DMS53 (cell line): ENCODE measurements at regions not wholly inside any gene's neighbourhood (a gene's known extent, or its start where the extent isn't known, plus 50 kb on each side); places are given as distances from the start of the nearest gene placed in this dataset.
"Not testable (repeated sequence)": the region's sequence is repeated elsewhere in the genome, so short reads cannot be mapped to it uniquely, and the experiment has no call there.

ENCODE experiments used
- DNase-seq: peaks from one replicate; lab custom pipeline; 2025; lab: John Stamatoyannopoulos, UW

GRCh38 chr4:9505341-9505740 lies 61.1 kb downstream of the DEFB131A start:
- not testable (repeated sequence) for DNase-seq

- not testable (repeated sequence) for DNase-seq
These were observed 62.5 kb downstream of the DEFB131A start for GRCh38 chr4:9506672-9507071.

- not testable (repeated sequence) for DNase-seq
These were observed 68.7 kb downstream of the DEFB131A start for GRCh38 chr4:9512941-9513340.

GRCh38 chr4:9519631-9520030 lies 75.4 kb downstream of the DEFB131A start:
- not testable (repeated sequence) for DNase-seq

GRCh38 chr4:9522903-9523302 lies 78.7 kb downstream of the DEFB131A start:
- not testable (repeated sequence) for DNase-seq

GRCh38 chr4:9524406-9524805 lies 80.2 kb downstream of the DEFB131A start:
- not testable (repeated sequence) for DNase-seq

GRCh38 chr4:9532134-9532862 lies 88.1 kb downstream of the DEFB131A start:
- peak; percentile 31 for DNase-seq

- not testable (repeated sequence) for DNase-seq
These were observed 88.6 kb downstream of the DEFB131A start for GRCh38 chr4:9532863-9533192.

- DNase-seq, result not testable (repeated sequence)
These were observed 92.9 kb downstream of the DEFB131A start for GRCh38 chr4:9537101-9537500.

GRCh38 chr4:9539939-9540520 lies 95.8 kb downstream of the DEFB131A start:
- DNase-seq, result not testable (repeated sequence)

GRCh38 chr4:9541388-9541915 lies 97.2 kb downstream of the DEFB131A start:
- DNase-seq, result not testable (repeated sequence)

- not testable (repeated sequence) for DNase-seq
These were observed 100.6 kb downstream of the DEFB131A start for GRCh38 chr4:9544851-9545250.

GRCh38 chr4:9547470-9547869 lies 103.3 kb downstream of the DEFB131A start:
- not testable (repeated sequence) for DNase-seq

GRCh38 chr4:9556076-9556475 lies 111.9 kb downstream of the DEFB131A start:
- not testable (repeated sequence) for DNase-seq

- DNase-seq, result peak; percentile 6
These were observed 133.7 kb downstream of the DEFB131A start for GRCh38 chr4:9577869-9578268.

GRCh38 chr4:9582880-9583279 lies 138.7 kb downstream of the DEFB131A start:
- not testable (repeated sequence) for DNase-seq

- no peak for DNase-seq
These were observed 147.8 kb downstream of the DEFB131A start for GRCh38 chr4:9592010-9592409.

- DNase-seq, result no peak
These were observed 150.7 kb downstream of the DEFB131A start for GRCh38 chr4:9594948-9595347.

GRCh38 chr4:9595531-9595930 lies 151.3 kb downstream of the DEFB131A start:
- not testable (repeated sequence) for DNase-seq

GRCh38 chr4:9599266-9599665 lies 155.1 kb downstream of the DEFB131A start:
- no peak for DNase-seq

GRCh38 chr4:9600246-9600645 lies 156.0 kb downstream of the DEFB131A start:
- no peak for DNase-seq

GRCh38 chr4:9602389-9602914 lies 158.2 kb downstream of the DEFB131A start:
- no peak for DNase-seq
